GM10266 (cell line): ENCODE measurements at regions not wholly inside any gene's neighbourhood (a gene's known extent, or its start where the extent isn't known, plus 50 kb on each side); places are given as distances from the start of the nearest gene placed in this dataset.

Experiments
- DNase-seq: peaks from one replicate; pipeline ENCODE4 v3.0.0; 2012; ENCODE audit errors: extremely low spot score
- TF ChIP-seq, protein P1 (sequence below): IDR thresholded peaks from 2 replicates; pipeline ENCODE4 v1.5.1; 2012; ENCODE audit warnings: mild to moderate bottlenecking, low read depth; ENCODE audit not compliant: control insufficient read depth, insufficient read depth; ENCODE audit errors: missing control alignments

DNA sequence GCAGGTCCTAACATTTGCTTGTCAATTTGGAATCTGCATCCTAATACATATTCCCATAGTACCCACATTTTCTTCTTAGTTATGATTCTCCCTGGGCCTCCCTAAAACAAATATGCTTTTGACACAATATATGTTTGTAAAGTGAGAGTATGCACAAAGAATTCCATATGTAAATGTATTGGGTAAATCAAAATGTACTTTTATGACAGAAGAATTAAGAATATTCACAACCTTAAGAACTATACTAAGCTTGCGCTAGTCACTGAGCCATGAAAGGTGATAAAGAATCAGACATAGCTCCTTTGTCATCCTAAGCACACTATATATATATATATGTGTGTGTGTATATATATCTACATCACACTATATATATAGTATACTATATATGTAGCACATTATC, 438.5 kb downstream of the ACTL7B start:
- DNase-seq, result no peak
- TF ChIP-seq, protein P1, sequence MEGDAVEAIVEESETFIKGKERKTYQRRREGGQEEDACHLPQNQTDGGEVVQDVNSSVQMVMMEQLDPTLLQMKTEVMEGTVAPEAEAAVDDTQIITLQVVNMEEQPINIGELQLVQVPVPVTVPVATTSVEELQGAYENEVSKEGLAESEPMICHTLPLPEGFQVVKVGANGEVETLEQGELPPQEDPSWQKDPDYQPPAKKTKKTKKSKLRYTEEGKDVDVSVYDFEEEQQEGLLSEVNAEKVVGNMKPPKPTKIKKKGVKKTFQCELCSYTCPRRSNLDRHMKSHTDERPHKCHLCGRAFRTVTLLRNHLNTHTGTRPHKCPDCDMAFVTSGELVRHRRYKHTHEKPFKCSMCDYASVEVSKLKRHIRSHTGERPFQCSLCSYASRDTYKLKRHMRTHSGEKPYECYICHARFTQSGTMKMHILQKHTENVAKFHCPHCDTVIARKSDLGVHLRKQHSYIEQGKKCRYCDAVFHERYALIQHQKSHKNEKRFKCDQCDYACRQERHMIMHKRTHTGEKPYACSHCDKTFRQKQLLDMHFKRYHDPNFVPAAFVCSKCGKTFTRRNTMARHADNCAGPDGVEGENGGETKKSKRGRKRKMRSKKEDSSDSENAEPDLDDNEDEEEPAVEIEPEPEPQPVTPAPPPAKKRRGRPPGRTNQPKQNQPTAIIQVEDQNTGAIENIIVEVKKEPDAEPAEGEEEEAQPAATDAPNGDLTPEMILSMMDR, result no peak

DNA sequence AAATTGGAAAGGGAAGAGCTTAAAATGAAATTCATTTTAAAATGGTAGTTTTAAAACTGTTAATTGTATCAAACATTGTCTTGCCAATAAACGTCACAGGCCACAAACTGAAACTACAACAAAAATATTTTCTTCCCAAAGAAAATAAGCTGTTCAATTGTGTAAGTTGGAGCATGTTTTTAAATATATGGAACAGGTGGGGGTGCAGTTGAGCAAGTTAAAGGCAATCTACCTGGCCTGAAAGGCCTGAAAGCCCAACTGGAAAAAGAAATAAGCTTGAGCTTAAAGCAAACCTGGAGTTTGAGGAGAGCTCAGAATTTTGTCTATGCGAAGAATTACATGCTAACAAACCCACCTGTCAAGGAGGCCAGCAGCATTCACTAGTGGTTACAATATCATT, 439.5 kb downstream of the ACTL7B start:
- TF ChIP-seq, protein P1, result no peak
- DNase-seq, result no peak

DNA sequence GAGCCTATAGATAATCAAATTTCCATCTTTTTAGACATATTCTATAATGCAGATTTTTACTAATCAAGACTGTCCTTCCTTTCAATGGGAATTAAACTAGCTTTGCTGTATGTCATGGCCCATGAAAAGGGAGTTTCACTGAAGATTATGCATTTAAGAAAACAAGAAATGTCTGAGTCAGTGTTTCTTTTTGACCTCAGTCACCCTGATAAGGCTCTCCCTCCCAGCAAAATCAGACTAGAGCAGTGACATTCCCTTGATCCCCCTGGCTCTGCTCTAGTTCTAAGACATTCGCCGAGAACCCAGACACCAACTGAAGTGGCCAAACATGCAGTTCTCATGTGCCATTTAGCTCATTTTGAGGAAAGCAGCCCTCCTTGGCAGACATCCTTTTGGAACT, 442.0 kb downstream of the ACTL7B start:
- DNase-seq, result no peak
- TF ChIP-seq, protein P1, result no peak

DNA sequence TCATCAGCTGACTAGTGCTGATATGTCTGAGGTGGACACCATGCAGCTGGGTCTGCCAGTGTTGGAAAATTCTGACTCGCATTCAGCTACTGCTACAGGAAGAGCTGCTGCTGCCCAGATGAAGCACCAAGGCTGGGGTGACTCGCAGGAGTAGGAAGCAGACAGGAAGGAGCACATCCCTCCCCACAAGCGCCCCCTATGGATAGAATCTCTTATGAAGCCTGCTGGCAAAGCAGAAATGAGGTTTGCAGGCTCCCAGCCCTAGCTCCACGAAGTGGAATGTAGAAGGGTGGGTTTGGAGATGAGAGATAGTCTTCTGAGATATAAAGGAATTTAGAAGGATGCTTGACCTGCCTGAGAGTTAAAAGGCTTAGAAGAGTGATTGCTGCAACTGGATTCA, 443.0 kb downstream of the ACTL7B start:
- TF ChIP-seq, protein P1, result no peak
- DNase-seq, result no peak

DNA sequence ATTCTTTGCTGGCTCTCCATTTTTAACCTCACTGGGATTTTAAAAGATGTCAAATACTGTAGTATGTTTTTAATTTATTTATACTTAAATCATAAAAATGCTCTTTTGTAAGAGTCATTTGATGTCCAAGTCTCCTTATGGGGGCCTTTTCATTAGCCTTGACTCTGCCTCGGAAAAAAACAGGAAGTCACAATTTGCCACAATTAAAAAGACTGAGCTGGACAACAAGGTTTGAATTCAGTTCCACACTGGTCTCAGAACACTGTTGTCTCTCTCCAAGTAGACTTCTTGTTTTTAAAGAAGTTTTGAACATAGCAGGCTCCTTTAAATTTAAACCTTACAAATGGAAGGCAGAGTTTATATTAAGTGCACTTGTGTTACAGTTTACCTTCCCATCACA, 444.2 kb downstream of the ACTL7B start:
- TF ChIP-seq, protein P1, result no peak
- no peak for DNase-seq

DNA sequence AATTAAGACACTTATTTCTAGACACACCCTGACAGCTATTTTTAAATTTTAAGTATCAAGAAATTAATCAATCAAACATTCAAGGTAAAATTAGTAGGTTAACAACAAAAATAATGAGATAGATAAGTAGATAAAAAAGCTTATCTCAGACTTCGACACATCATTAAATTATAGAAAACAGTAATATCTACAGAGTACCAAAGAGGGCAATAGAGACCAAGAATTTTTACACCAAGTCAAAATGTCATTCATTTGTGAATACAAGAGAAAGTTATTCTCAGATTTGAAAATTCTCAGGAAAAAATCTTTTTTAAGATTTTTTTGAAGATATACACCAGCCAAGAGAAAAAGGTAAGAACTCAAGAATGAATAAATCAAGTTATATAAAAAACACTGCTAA, 445.6 kb downstream of the ACTL7B start:
- DNase-seq, result no peak
- TF ChIP-seq, protein P1, result no peak

DNA sequence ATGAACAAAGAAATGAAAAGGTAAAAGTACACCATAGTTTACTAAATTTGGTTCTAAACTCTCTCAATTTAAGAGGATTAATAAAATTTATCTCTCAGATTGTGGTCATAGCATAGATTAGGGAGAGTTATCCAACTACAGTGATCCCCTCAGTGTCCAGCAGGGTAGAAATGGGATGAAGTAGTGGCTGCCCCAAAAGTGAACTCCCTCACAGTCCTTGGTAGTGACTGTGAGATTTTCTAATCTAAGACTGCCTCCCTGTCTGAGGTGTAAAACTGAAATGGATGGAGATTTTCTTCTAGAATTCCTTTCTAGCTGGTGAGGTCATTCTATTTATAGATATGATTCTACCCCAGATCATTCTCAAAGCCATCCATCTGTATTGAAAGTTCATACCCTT, 455.5 kb downstream of the ACTL7B start:
- DNase-seq, result no peak
- TF ChIP-seq, protein P1, result no peak
